HCT116 (cell line): ENCODE measurements at regions not wholly inside any gene's neighbourhood (a gene's known extent, or its start where the extent isn't known, plus 50 kb on each side); places are given as distances from the start of the nearest gene placed in this dataset.

ENCODE experiments used
- ATAC-seq: fragments of 200-7000 bp; cut with Tn5 transposase; 2 replicates; pipeline ENCODE4 v1.9.1; 2020; ENCODE audit warnings: mild to moderate bottlenecking, moderate library complexity
- BruUV-seq: library from RNA; stranded (reverse); fragments of 400-500 nt; replicated peaks from 2 replicates; lab custom pipeline; 2021; lab: Mats Ljungman, UMichigan
- CTCF ChIA-PET: fragments of 300-600 bp; sonication (Branson Sonifier 250); formaldehyde crosslinking; loops from one replicate; lab custom pipeline; 2021; ENCODE audit warnings: antibody characterized with exemption; lab: Charles Lee
- POLR2A ChIA-PET: fragments of 300-600, 350-600 bp; sonication (Branson Sonifier 250); formaldehyde crosslinking; loops from one replicate; lab custom pipeline; 2021; ENCODE audit warnings: antibody characterized with exemption; lab: Charles Lee
- RAD21 ChIA-PET, 2 experiments: fragments of 300-600 bp; sonication (Branson Sonifier 250); formaldehyde crosslinking; loops; one replicate each; lab custom pipeline; 2023; ENCODE audit warnings: low total read pairs in 2 of 2; ENCODE audit not compliant: uncharacterized antibody in 2 of 2, unreplicated experiment in 2 of 2, low non-redundant PET in 1 of 2; lab: Charles Lee
- DNase-seq: peaks from one replicate; pipeline ENCODE4 v3.0.0-alpha.2; 2010; ENCODE audit warnings: low read depth, low spot score
- H2AFZ ChIP-seq: fragments of 200-600 bp; shearing (Covaris generic), sonication (generic); 2 replicates; pipeline ENCODE4 v1.6.1; 2017; ENCODE audit warnings: low read depth, mixed run types, mixed read lengths, antibody characterized with exemption, low read length; ENCODE audit not compliant: poor library complexity, severe bottlenecking
- H3K27ac ChIP-seq: 2 replicates; pipeline ENCODE4 v1.5.1; 2012; ENCODE audit warnings: low read depth, low read length
- H3K27me3 ChIP-seq: fragments of 200-600 bp; sonication (generic); 2 replicates; pipeline ENCODE4 v1.6.1; 2016; ENCODE audit warnings: mixed run types, low read length, mixed read lengths; ENCODE audit not compliant: insufficient read depth
- H3K36me3 ChIP-seq, 2 experiments: fragments of 200-500 bp in 1 of 2; fragments of 200-600 bp in 1 of 2; sonication (Bioruptor generic) in 1 of 2; sonication (generic) in 1 of 2; 2 replicates each; pipeline versions ENCODE4 v1.5.1 to v1.6.1; 2014 to 2016; ENCODE audit warnings: low read length in 2 of 2, inconsistent platforms in 1 of 2, mixed read lengths in 1 of 2, mixed run types in 1 of 2; ENCODE audit not compliant: insufficient read depth in 2 of 2, control insufficient read depth in 1 of 2
- H3K4me1 ChIP-seq, 2 experiments: fragments of 200-600 bp in 1 of 2; sonication (generic) in 1 of 2; 2 replicates each; pipeline versions ENCODE4 v1.5.1 to v1.6.1; 2012 to 2017; ENCODE audit warnings: low read length in 2 of 2, inconsistent platforms in 1 of 2, mild to moderate bottlenecking in 1 of 2, mixed read lengths in 1 of 2, mixed run types in 1 of 2, moderate library complexity in 1 of 2; ENCODE audit not compliant: insufficient read depth in 2 of 2, control insufficient read depth in 1 of 2
- H3K4me2 ChIP-seq: fragments of 200-600 bp; sonication (generic); 2 replicates; pipeline ENCODE4 v1.6.1; 2017; ENCODE audit warnings: mixed run types, low read length, mixed read lengths
- H3K4me3 ChIP-seq, 2 experiments: fragments of 200-600 bp in 1 of 2; sonication (generic) in 1 of 2; replicated peaks in 1 of 2; 2 replicates each; pipeline ENCODE4 v1.5.1; 2011 to 2016; ENCODE audit warnings: low read length in 2 of 2, control low read depth in 1 of 2, low read depth in 1 of 2, mild to moderate bottlenecking in 1 of 2, mixed read lengths in 1 of 2, mixed run types in 1 of 2
- H3K79me2 ChIP-seq: fragments of 200-600 bp; sonication (generic); 2 replicates; pipeline ENCODE4 v1.6.1; 2017; ENCODE audit warnings: mild to moderate bottlenecking, mixed run types, low read length, moderate library complexity, mixed read lengths; ENCODE audit not compliant: insufficient read depth
- H3K9ac ChIP-seq: fragments of 200-600 bp; sonication (generic); 2 replicates; pipeline ENCODE4 v1.6.1; 2016; ENCODE audit warnings: low read length, mixed read lengths
- H3K9me2 ChIP-seq: fragments of 200-600 bp; sonication (generic), shearing (Covaris generic); 2 replicates; pipeline ENCODE4 v1.6.1; 2017; ENCODE audit warnings: mixed run types, mild to moderate bottlenecking, moderate library complexity; ENCODE audit not compliant: insufficient read depth
- H3K9me3 ChIP-seq, 2 experiments: fragments of 200-500 bp in 1 of 2; fragments of 200-600 bp in 1 of 2; sonication (Bioruptor generic) in 1 of 2; sonication (generic) in 1 of 2; 2 replicates each; pipeline ENCODE4 v1.6.1; 2014 to 2017; ENCODE audit warnings: low read length in 2 of 2, mixed read lengths in 2 of 2, inconsistent platforms in 1 of 2, low read depth in 1 of 2, mild to moderate bottlenecking in 1 of 2, mixed run types in 1 of 2, moderate library complexity in 1 of 2; ENCODE audit not compliant: control insufficient read depth in 1 of 2, insufficient read depth in 1 of 2
- H4K20me1 ChIP-seq: fragments of 200-600 bp; sonication (generic), shearing (Covaris generic); 2 replicates; pipeline ENCODE4 v1.6.1; 2017; ENCODE audit warnings: mixed run types, mild to moderate bottlenecking, moderate library complexity; ENCODE audit not compliant: insufficient read depth
- CBX3 ChIP-seq: IDR thresholded peaks from 2 replicates; pipeline ENCODE4 v1.6.1; 2012; ENCODE audit warnings: low read depth
- CEBPB ChIP-seq: IDR thresholded peaks from 2 replicates; pipeline ENCODE4 v1.6.1; 2012; ENCODE audit warnings: low read depth
- CTCF ChIP-seq, 3 experiments: fragments of 200-600 bp in 1 of 3; sonication (generic) in 1 of 3; IDR thresholded peaks in 2 of 3; conservative IDR thresholded peaks in 1 of 3; 2 replicates each; pipeline ENCODE4 v1.5.1; 2012 to 2017; ENCODE audit warnings: low read depth in 2 of 3, low read length in 2 of 3, antibody characterized with exemption in 1 of 3, borderline replicate concordance in 1 of 3, control low read depth in 1 of 3, mild to moderate bottlenecking in 1 of 3, mixed read lengths in 1 of 3, mixed run types in 1 of 3, moderate library complexity in 1 of 3; ENCODE audit not compliant: insufficient read depth in 1 of 3
- EZH2 ChIP-seq: fragments of 200-600 bp; sonication (generic); IDR thresholded peaks from 2 replicates; pipeline ENCODE4 v1.6.1; 2017; ENCODE audit warnings: antibody characterized with exemption, mixed run types
- EZH2phosphoT487 ChIP-seq: fragments of 200-600 bp; IDR thresholded peaks from 2 replicates; pipeline ENCODE4 v1.6.1; 2018; ENCODE audit warnings: antibody characterized with exemption, borderline replicate concordance
- FOSL1 ChIP-seq: IDR thresholded peaks from 2 replicates; pipeline ENCODE4 v1.6.1; 2012; ENCODE audit warnings: low read depth
- JUND ChIP-seq: IDR thresholded peaks from 2 replicates; pipeline ENCODE4 v1.6.1; 2012
- MAX ChIP-seq: IDR thresholded peaks from 2 replicates; pipeline ENCODE4 v1.6.1; 2012
- POLR2A ChIP-seq: IDR thresholded peaks from 2 replicates; pipeline ENCODE4 v1.7.0; 2011; ENCODE audit warnings: borderline replicate concordance; ENCODE audit not compliant: insufficient read depth, insufficient read length; ENCODE audit errors: extremely low read depth
- POLR2AphosphoS5 ChIP-seq: IDR thresholded peaks from 2 replicates; pipeline ENCODE4 v1.6.1; 2011; ENCODE audit warnings: mild to moderate bottlenecking, low read depth, low read length, moderate library complexity
- RAD21 ChIP-seq: IDR thresholded peaks from 2 replicates; pipeline ENCODE4 v1.6.1; 2012; ENCODE audit warnings: low read depth, mild to moderate bottlenecking
- SP1 ChIP-seq: IDR thresholded peaks from 2 replicates; pipeline ENCODE4 v1.6.1; 2012; ENCODE audit warnings: low read depth
- SRF ChIP-seq: IDR thresholded peaks from 2 replicates; pipeline ENCODE4 v1.6.1; 2012; ENCODE audit warnings: low read depth
- ZNF274 ChIP-seq: fragments of 200-500 bp; sonication (Bioruptor generic); IDR thresholded peaks from 2 replicates; pipeline ENCODE4 v1.6.1; 2014; ENCODE audit warnings: mild to moderate bottlenecking, low read depth, low read length, inconsistent platforms
- intact Hi-C: fragments of 100-400 bp; cut with micrococcal nuclease; formaldehyde crosslinking; loops from 2 replicates; pipeline ENCODE4 v1.10.0; 2022
- TF ChIP-seq, protein P1 (sequence below): IDR thresholded peaks from 2 replicates; pipeline ENCODE4 v1.6.1; 2012; ENCODE audit warnings: low read depth
- TF ChIP-seq, protein P2 (sequence below): IDR thresholded peaks from 2 replicates; pipeline ENCODE4 v1.6.1; 2011; ENCODE audit warnings: mild to moderate bottlenecking, low read length, moderate library complexity; ENCODE audit not compliant: insufficient replicate concordance; ENCODE audit errors: extremely low read depth
- TF ChIP-seq, protein P3 (sequence below): IDR thresholded peaks from 2 replicates; pipeline ENCODE4 v1.6.1; 2012

DNA sequence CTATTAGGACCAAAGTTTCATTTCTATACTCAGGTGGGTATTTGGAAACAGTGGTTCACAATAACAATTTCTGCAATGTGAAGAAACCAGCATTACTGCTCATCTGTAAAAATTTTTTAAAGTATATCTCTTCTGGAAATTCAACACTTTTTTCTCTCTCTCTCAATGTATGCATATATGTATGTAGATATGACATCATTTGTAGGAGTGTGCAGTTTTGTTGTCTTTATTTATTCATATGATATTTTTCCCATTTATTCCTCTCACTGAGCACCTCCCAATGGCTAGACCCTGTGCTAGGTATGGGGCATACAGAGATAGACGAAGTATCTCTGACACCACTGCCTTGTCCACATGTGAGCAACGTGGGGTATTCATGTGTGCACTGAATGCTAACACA, 58.3 kb downstream of the RDH14 start:
- Histone ChIP-seq H3K27ac (no peak overlapping the region), H3K4me1 (no peaks in the 10 kb centered on the region), H3K9me2 (no peaks in the 10 kb centered on the region), H3K4me2 (no peak overlapping the region), H4K20me1 (no peaks in the 10 kb centered on the region), H3K9ac (no peak overlapping the region), H3K79me2 (no peaks in the 10 kb centered on the region), H3K4me3 (no peak overlapping the region), H2AFZ (no peak overlapping the region), H3K27me3 (peaks cover 46% of the 10 kb centered on the region), H3K36me3 (no peaks in the 10 kb centered on the region), H3K9me3 (no peaks in the 10 kb centered on the region)
- no TSS peak for BruUV-seq
- ChIA-PET RAD21 (no interaction called here), CTCF (no interaction called here), POLR2A (no interaction called here)
- no peak for TF ChIP-seq RAD21
- no peak for TF ChIP-seq POLR2A
- no peak for TF ChIP-seq EZH2
- TF ChIP-seq EZH2phosphoT487: no peak
- TF ChIP-seq, protein P1, sequence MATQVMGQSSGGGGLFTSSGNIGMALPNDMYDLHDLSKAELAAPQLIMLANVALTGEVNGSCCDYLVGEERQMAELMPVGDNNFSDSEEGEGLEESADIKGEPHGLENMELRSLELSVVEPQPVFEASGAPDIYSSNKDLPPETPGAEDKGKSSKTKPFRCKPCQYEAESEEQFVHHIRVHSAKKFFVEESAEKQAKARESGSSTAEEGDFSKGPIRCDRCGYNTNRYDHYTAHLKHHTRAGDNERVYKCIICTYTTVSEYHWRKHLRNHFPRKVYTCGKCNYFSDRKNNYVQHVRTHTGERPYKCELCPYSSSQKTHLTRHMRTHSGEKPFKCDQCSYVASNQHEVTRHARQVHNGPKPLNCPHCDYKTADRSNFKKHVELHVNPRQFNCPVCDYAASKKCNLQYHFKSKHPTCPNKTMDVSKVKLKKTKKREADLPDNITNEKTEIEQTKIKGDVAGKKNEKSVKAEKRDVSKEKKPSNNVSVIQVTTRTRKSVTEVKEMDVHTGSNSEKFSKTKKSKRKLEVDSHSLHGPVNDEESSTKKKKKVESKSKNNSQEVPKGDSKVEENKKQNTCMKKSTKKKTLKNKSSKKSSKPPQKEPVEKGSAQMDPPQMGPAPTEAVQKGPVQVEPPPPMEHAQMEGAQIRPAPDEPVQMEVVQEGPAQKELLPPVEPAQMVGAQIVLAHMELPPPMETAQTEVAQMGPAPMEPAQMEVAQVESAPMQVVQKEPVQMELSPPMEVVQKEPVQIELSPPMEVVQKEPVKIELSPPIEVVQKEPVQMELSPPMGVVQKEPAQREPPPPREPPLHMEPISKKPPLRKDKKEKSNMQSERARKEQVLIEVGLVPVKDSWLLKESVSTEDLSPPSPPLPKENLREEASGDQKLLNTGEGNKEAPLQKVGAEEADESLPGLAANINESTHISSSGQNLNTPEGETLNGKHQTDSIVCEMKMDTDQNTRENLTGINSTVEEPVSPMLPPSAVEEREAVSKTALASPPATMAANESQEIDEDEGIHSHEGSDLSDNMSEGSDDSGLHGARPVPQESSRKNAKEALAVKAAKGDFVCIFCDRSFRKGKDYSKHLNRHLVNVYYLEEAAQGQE: no peak
- no peak for TF ChIP-seq ZNF274
- no peak for TF ChIP-seq SP1
- no peak for TF ChIP-seq POLR2AphosphoS5
- TF ChIP-seq SRF: no peak
- TF ChIP-seq, protein P2, sequence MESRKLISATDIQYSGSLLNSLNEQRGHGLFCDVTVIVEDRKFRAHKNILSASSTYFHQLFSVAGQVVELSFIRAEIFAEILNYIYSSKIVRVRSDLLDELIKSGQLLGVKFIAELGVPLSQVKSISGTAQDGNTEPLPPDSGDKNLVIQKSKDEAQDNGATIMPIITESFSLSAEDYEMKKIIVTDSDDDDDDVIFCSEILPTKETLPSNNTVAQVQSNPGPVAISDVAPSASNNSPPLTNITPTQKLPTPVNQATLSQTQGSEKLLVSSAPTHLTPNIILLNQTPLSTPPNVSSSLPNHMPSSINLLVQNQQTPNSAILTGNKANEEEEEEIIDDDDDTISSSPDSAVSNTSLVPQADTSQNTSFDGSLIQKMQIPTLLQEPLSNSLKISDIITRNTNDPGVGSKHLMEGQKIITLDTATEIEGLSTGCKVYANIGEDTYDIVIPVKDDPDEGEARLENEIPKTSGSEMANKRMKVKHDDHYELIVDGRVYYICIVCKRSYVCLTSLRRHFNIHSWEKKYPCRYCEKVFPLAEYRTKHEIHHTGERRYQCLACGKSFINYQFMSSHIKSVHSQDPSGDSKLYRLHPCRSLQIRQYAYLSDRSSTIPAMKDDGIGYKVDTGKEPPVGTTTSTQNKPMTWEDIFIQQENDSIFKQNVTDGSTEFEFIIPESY: no peak
- TF ChIP-seq JUND: no peak
- TF ChIP-seq CTCF (IDR thresholded peaks at IDR 0.05 in 2 of 3, conservative IDR thresholded peaks at IDR 0.05 in 1 of 3; ENCODE audit: borderline replicate concordance in 1 of 3, insufficient read depth in 1 of 3, low read depth in 2 of 3, low read length in 2 of 3): no peak
- no peak for TF ChIP-seq FOSL1
- TF ChIP-seq CEBPB: no peak
- TF ChIP-seq, protein P3, sequence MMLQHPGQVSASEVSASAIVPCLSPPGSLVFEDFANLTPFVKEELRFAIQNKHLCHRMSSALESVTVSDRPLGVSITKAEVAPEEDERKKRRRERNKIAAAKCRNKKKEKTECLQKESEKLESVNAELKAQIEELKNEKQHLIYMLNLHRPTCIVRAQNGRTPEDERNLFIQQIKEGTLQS: no peak
- no peak for TF ChIP-seq MAX
- no peak for TF ChIP-seq CBX3
- ATAC-seq (no peak), DNase-seq (no peak)
- intact Hi-C loops: no loop called here
